B cell (primary cell): ENCODE measurements at regions not wholly inside any gene's neighbourhood (a gene's known extent, or its start where the extent isn't known, plus 50 kb on each side); places are given as distances from the start of the nearest gene placed in this dataset.

ENCODE experiments used
- ATAC-seq: fragments of 200-7000 bp; cut with Tn5 transposase; one replicate; pipeline ENCODE4 v1.10.0; 2021; ENCODE audit warnings: low read depth, mild to moderate bottlenecking, moderate number of reproducible peaks, moderate library complexity
- CTCF ChIA-PET: fragments of 350-600 bp; sonication (Branson Sonifier 250); formaldehyde crosslinking; loops from one replicate; lab custom pipeline; 2021; ENCODE audit warnings: antibody characterized with exemption, inconsistent platforms; lab: Charles Lee
- POLR2A ChIA-PET: fragments of 350-600 bp; sonication (Branson Sonifier 250); formaldehyde crosslinking; loops from one replicate; lab custom pipeline; 2021; ENCODE audit warnings: antibody characterized with exemption; lab: Charles Lee
- DNase-seq: peaks from one replicate; pipeline ENCODE4 v3.0.0; 2013
- H2AFZ ChIP-seq: 2 replicates; pipeline ENCODE4 v1.6.1; 2012; ENCODE audit warnings: mild to moderate bottlenecking, low read depth, low read length; ENCODE audit not compliant: insufficient read depth, poor library complexity, severe bottlenecking
- H3K27ac ChIP-seq, 2 donors: 1 replicate in 1 of 2; 2 replicates in 1 of 2; pipeline ENCODE4 v1.5.1; 2012 to 2013; ENCODE audit warnings: low read length in 2 of 2, mild to moderate bottlenecking in 2 of 2, moderate library complexity in 1 of 2
- H3K27me3 ChIP-seq, 4 experiments: fragments of 200-600 bp in 1 of 4; sonication (generic) in 1 of 4; replicated peaks in 1 of 4; 1 replicate in 2 of 4; 2 replicates in 2 of 4; pipeline versions ENCODE4 v1.6.1 to v1.7.0; 2013 to 2016; ENCODE audit warnings: low read length in 3 of 4, mild to moderate bottlenecking in 2 of 4, mixed read lengths in 1 of 4, moderate library complexity in 1 of 4; ENCODE audit not compliant: insufficient read depth in 4 of 4, control insufficient read depth in 3 of 4; ENCODE audit errors: control extremely low read depth in 1 of 4
- H3K36me3 ChIP-seq, 2 experiments: replicated peaks in 1 of 2; 1 replicate in 1 of 2; 2 replicates in 1 of 2; pipeline versions ENCODE4 v1.6.1 to v1.7.1; 2013; ENCODE audit warnings: low read length in 1 of 2; ENCODE audit not compliant: insufficient read depth in 2 of 2, control insufficient read depth in 1 of 2; ENCODE audit errors: control extremely low read depth in 1 of 2, extremely low read depth in 1 of 2
- H3K4me1 ChIP-seq, 2 donors: fragments of 200-600 bp in 1 of 2; sonication (generic) in 1 of 2; 1 replicate in 1 of 2; 2 replicates in 1 of 2; pipeline versions ENCODE4 v1.5.1 to v1.6.1; 2013 to 2017; ENCODE audit warnings: low read length in 2 of 2; ENCODE audit not compliant: control insufficient read depth in 2 of 2, insufficient read depth in 2 of 2
- H3K4me2 ChIP-seq: replicated peaks from 2 replicates; pipeline ENCODE3; 2012; ENCODE audit warnings: mild to moderate bottlenecking, low read depth, low read length; ENCODE audit not compliant: poor library complexity, severe bottlenecking
- H3K4me3 ChIP-seq, 5 experiments: fragments of 200-600 bp in 1 of 5; sonication (generic) in 1 of 5; 1 replicate in 3 of 5; 2 replicates in 2 of 5; pipeline versions ENCODE4 v1.5.1 to v1.7.0; 2011 to 2016; ENCODE audit warnings: low read length in 4 of 5, mild to moderate bottlenecking in 4 of 5, low read depth in 2 of 5, control low read depth in 1 of 5, moderate library complexity in 1 of 5; ENCODE audit not compliant: insufficient read depth in 1 of 5; ENCODE audit errors: control extremely low read depth in 1 of 5, extremely low read depth in 1 of 5
- H3K79me2 ChIP-seq: fragments of 200-600 bp; sonication (generic); one replicate; pipeline ENCODE4 v1.6.0; 2016; ENCODE audit warnings: low read length; ENCODE audit not compliant: control insufficient read depth, insufficient read depth
- H3K9ac ChIP-seq: fragments of 200-600 bp; sonication (generic); 2 replicates; pipeline ENCODE4 v1.6.1; 2017; ENCODE audit warnings: mild to moderate bottlenecking, low read length, moderate library complexity
- H3K9me3 ChIP-seq, 3 donors: one replicate each; pipeline versions ENCODE4 v1.6.1 to v1.7.1; 2013; ENCODE audit warnings: low read length in 2 of 3; ENCODE audit not compliant: control insufficient read depth in 2 of 3, insufficient read depth in 1 of 3; ENCODE audit errors: control extremely low read depth in 1 of 3
- H4K20me1 ChIP-seq: 2 replicates; pipeline ENCODE4 v1.6.0; 2012; ENCODE audit warnings: mild to moderate bottlenecking, low read length; ENCODE audit not compliant: insufficient read depth, control insufficient read depth, poor library complexity, severe bottlenecking
- H3K27ac Mint-ChIP-seq: one replicate; pipeline ENCODE4 v1.8.0; 2021; ENCODE audit warnings: mixed read lengths
- H3K27me3 Mint-ChIP-seq: one replicate; pipeline ENCODE4 v1.8.0; 2021; ENCODE audit warnings: mixed read lengths
- H3K4me1 Mint-ChIP-seq: one replicate; pipeline ENCODE4 v1.8.0; 2021; ENCODE audit warnings: mixed read lengths
- H3K4me3 Mint-ChIP-seq: one replicate; pipeline ENCODE4 v1.8.0; 2021; ENCODE audit warnings: mixed read lengths
- H3K9me3 Mint-ChIP-seq: one replicate; pipeline ENCODE4 v1.8.0; 2022; ENCODE audit warnings: mixed read lengths; ENCODE audit not compliant: insufficient read depth
- EZH2 ChIP-seq: IDR thresholded peaks from 2 replicates; pipeline ENCODE4 v1.6.1; 2012; ENCODE audit warnings: borderline replicate concordance, low read depth, mild to moderate bottlenecking, moderate library complexity, low read length; ENCODE audit not compliant: insufficient read depth, poor library complexity, severe bottlenecking
- WGBS: methylation state at CpG from one replicate; pipeline ENCODE4 v1.1.5; 2013; ENCODE audit warnings: missing lambda C conversion rate; ENCODE audit not compliant: insufficient coverage; 5-methylcytosine and 5-hydroxymethylcytosine counted together
- intact Hi-C: fragments of 100-400 bp; cut with micrococcal nuclease; formaldehyde crosslinking; loops from one replicate; pipeline ENCODE4 v1.10.0; 2022
- TF ChIP-seq, protein P1 (sequence below): fragments of 200-600 bp; IDR thresholded peaks from one replicate; pipeline ENCODE4 v1.8.0; 2022; ENCODE audit warnings: antibody characterized with exemption, mild to moderate bottlenecking

DNA sequence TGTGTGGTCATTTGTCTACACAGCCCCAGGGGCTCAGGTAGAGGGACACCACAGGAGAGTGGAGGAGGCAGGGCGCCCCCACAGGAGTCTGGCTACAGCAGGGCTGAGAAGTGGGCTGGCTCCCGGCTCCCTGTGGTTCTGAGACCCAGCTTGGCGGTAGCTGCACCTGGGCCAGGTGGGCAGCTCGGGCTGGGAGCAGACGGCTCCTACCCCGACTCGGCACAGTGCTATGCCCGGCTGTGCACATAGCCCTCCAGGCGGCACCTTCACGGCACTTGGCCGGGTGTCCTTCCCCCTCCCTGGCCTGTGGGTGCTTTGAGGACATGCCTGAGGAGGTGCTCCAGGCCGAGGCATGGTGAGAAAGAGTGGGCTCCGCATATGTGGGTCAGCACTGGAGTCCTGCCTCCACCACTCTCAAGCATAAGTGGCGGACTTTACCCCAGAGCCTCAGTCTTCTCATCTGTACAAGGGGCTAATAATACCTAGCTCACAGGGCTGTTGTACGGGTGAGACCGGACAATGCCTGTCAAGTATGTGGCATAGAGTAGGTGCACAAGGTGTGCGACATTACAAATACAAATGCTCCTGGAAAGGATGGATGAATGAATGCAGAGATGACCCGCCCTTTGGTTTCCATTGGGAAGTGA is 50.1 kb upstream of the JPH3 start:
- Histone ChIP-seq H3K27me3 (no peaks in the 10 kb centered on the region), H3K4me2 (no peak overlapping the region), H4K20me1 (no peaks in the 10 kb centered on the region), H3K27ac (no peak overlapping the region), H3K36me3 (no peaks in the 10 kb centered on the region), H3K79me2 (no peaks in the 10 kb centered on the region), H3K4me3 (no peak overlapping the region), H3K4me1 (no peaks in the 10 kb centered on the region), H2AFZ (no peak overlapping the region), H3K9me3 (no peaks in the 10 kb centered on the region), H3K9ac (no peak overlapping the region)
- peaks cover 37% of the 10 kb centered on the region for H3K27me3 Mint-ChIP-seq
- 81% methylated on average over 16 of the region's 18 CpGs for WGBS
- no peaks in the 10 kb centered on the region for H3K4me1 Mint-ChIP-seq
- ChIA-PET CTCF (interaction anchor here (2.8 to 3.5 kb wide), 2 partner anchors 83 to 217 kb away, joined by 16 to 40 read pairs; no protein-coding TSS in a partner anchor), POLR2A (no interaction called here)
- TF ChIP-seq, protein P1, sequence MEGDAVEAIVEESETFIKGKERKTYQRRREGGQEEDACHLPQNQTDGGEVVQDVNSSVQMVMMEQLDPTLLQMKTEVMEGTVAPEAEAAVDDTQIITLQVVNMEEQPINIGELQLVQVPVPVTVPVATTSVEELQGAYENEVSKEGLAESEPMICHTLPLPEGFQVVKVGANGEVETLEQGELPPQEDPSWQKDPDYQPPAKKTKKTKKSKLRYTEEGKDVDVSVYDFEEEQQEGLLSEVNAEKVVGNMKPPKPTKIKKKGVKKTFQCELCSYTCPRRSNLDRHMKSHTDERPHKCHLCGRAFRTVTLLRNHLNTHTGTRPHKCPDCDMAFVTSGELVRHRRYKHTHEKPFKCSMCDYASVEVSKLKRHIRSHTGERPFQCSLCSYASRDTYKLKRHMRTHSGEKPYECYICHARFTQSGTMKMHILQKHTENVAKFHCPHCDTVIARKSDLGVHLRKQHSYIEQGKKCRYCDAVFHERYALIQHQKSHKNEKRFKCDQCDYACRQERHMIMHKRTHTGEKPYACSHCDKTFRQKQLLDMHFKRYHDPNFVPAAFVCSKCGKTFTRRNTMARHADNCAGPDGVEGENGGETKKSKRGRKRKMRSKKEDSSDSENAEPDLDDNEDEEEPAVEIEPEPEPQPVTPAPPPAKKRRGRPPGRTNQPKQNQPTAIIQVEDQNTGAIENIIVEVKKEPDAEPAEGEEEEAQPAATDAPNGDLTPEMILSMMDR = no peak
- no peak for TF ChIP-seq EZH2
- H3K27ac Mint-ChIP-seq = no peak overlapping the region
- DNase-seq (no peak), ATAC-seq (no peak)
- no peaks in the 10 kb centered on the region for H3K9me3 Mint-ChIP-seq
- no peak overlapping the region for H3K4me3 Mint-ChIP-seq
- intact Hi-C loops = no loop called here

- no peaks in the 10 kb centered on the region for H3K27me3 ChIP-seq
- no peak overlapping the region for H3K4me2 ChIP-seq
- H3K9me3 Mint-ChIP-seq = no peaks in the 10 kb centered on the region
- H3K27ac Mint-ChIP-seq = no peak overlapping the region
- no peak overlapping the region for H3K4me3 ChIP-seq
- POLR2A ChIA-PET = no interaction called here
- no peak overlapping the region for H2AFZ ChIP-seq
- H3K27ac ChIP-seq = no peak overlapping the region
- no peaks in the 10 kb centered on the region for H3K4me1 ChIP-seq
- no peak for ATAC-seq
- H3K79me2 ChIP-seq = no peaks in the 10 kb centered on the region
- no peak overlapping the region for H3K9ac ChIP-seq
- H3K27me3 Mint-ChIP-seq = peaks cover 39% of the 10 kb centered on the region
- TF ChIP-seq EZH2 = no peak
- H4K20me1 ChIP-seq = no peaks in the 10 kb centered on the region
- no peaks in the 10 kb centered on the region for H3K4me1 Mint-ChIP-seq
- no peaks in the 10 kb centered on the region for H3K36me3 ChIP-seq
- intact Hi-C loops = no loop called here
- 79% methylated on average over 5 of the region's 5 CpGs for WGBS
- DNase-seq = no peak
- peaks cover 0 to 4% (median 0%) of the 10 kb centered on the region in 3 donors for H3K9me3 ChIP-seq
- CTCF ChIA-PET = interaction anchor here (0.8 to 3.5 kb wide), 4 partner anchors 18 to 218 kb away, joined by 3 to 40 read pairs (median 10); no protein-coding TSS in a partner anchor
- H3K4me3 Mint-ChIP-seq = no peak overlapping the region
Observed at GRCh38 chr16:87551487-87551886, 50.8 kb upstream of the JPH3 start.
